Effector memory CD8-positive, alpha-beta T cell (primary cell): ENCODE measurements at regions not wholly inside any gene's neighbourhood (a gene's known extent, or its start where the extent isn't known, plus 50 kb on each side); places are given as distances from the start of the nearest gene placed in this dataset.

Experiments
- ATAC-seq: fragments of 150-1000 bp; cut with Tn5 transposase; replicated peaks from 2 replicates; pipeline ENCODE4 v1.10.0; 2021; ENCODE audit warnings: mild to moderate bottlenecking, moderate library complexity
- DNase-seq, 3 experiments: peaks; one replicate each; pipeline ENCODE4 v3.0.0; 2021
- H3K27ac Mint-ChIP-seq, 2 donors: one replicate each; pipeline ENCODE4 v1.8.0; 2022; ENCODE audit warnings: mild to moderate bottlenecking in 2 of 2, mixed read lengths in 2 of 2, moderate library complexity in 2 of 2
- H3K27me3 Mint-ChIP-seq, 2 donors: one replicate each; pipeline ENCODE4 v1.8.0; 2022; ENCODE audit warnings: mixed read lengths in 2 of 2
- H3K36me3 Mint-ChIP-seq: one replicate; pipeline ENCODE4 v1.8.0; 2022; ENCODE audit warnings: mild to moderate bottlenecking, moderate library complexity, mixed read lengths; ENCODE audit not compliant: insufficient read depth
- H3K4me1 Mint-ChIP-seq, 2 donors: one replicate each; pipeline ENCODE4 v1.8.0; 2022; ENCODE audit warnings: low read depth in 2 of 2, mixed read lengths in 2 of 2
- H3K4me3 Mint-ChIP-seq, 2 donors: one replicate each; pipeline ENCODE4 v1.8.0; 2022; ENCODE audit warnings: mild to moderate bottlenecking in 2 of 2, mixed read lengths in 2 of 2, moderate library complexity in 2 of 2
- H3K9me3 Mint-ChIP-seq, 2 donors: one replicate each; pipeline ENCODE4 v1.8.0; 2022; ENCODE audit warnings: mixed read lengths in 2 of 2

DNA sequence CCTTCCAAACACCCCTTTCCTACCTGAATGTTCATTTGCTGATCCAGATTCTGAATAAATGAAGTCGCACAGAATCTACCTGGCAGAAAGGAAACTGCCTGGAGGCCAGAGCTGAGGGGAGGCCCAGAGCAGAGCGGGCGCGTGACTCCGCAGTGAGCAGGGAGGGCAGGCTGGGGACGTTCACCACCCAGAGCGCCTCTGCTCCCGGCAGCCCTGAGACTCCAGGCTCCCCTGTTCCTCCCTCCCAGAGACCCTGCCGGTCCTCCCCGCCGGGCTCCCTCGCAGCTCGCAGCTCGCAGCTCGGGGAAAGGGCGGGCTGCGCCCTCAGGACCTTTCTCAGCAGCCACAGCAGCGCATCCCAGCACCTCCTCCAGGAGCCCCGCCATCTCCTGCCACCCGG is 176.7 kb upstream of the ZNF32 start:
- H3K27me3 Mint-ChIP-seq = peaks cover 6% of the 10 kb centered on the region in 2 donors
- peaks cover 4% of the 10 kb centered on the region for H3K36me3 Mint-ChIP-seq
- DNase-seq (no peak), ATAC-seq (no peak)
- H3K4me1 Mint-ChIP-seq = peaks cover 0 to 2% of the 10 kb centered on the region in 2 donors
- H3K9me3 Mint-ChIP-seq = no peaks in the 10 kb centered on the region
- no peak overlapping the region for H3K4me3 Mint-ChIP-seq
- H3K27ac Mint-ChIP-seq = no peak overlapping the region

- Mint-ChIP-seq H3K36me3 (peaks cover 4% of the 10 kb centered on the region), H3K27ac (peak overlapping the region in 1 of 2 donors; percentile 44), H3K9me3 (no peaks in the 10 kb centered on the region), H3K4me1 (peaks cover 0 to 2% of the 10 kb centered on the region in 2 donors), H3K4me3 (no peak overlapping the region), H3K27me3 (peaks cover 6% of the 10 kb centered on the region in 2 donors)
- ATAC-seq = no peak
- no peak for DNase-seq
These were observed 176.3 kb upstream of the ZNF32 start for GRCh38 chr10:43824934-43825333.

GRCh38 chr10:43822631-43823580 is 174.2 kb upstream of the ZNF32 start:
- DNase-seq (no peak), ATAC-seq (peak; percentile 35)
- no peak overlapping the region for H3K4me3 Mint-ChIP-seq
- H3K27me3 Mint-ChIP-seq = peaks cover 4% of the 10 kb centered on the region in 2 donors
- peaks cover 4% of the 10 kb centered on the region for H3K36me3 Mint-ChIP-seq
- H3K27ac Mint-ChIP-seq = peak overlapping the region; percentile 23 to 36
- no peaks in the 10 kb centered on the region for H3K9me3 Mint-ChIP-seq
- H3K4me1 Mint-ChIP-seq = peaks cover 7% of the 10 kb centered on the region in 2 donors

DNA sequence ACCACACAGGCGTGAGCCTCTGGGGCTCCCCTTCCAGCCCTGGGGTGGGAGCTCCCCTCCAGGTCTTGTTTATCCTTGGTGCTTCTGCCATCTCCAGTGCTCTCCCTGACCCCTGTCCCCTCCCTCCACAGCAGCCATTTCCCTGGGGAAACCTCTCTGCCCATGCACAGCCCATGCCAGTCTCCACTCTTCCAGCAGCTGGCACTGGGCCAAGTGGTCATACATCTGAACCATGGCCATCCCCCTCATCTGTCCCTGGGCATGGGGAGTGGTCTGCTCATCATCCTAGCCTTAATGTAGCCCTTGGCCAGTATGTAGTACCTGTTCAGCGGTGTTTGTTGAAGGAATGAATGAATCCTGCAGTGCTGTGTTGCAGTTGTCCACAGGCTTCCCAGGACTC is 172.4 kb upstream of the ZNF32 start:
- DNase-seq (no peak), ATAC-seq (no peak)
- no peaks in the 10 kb centered on the region for H3K36me3 Mint-ChIP-seq
- H3K27ac Mint-ChIP-seq = no peak overlapping the region
- H3K27me3 Mint-ChIP-seq = no peaks in the 10 kb centered on the region
- H3K4me3 Mint-ChIP-seq = no peak overlapping the region
- H3K4me1 Mint-ChIP-seq = peaks cover 24 to 25% of the 10 kb centered on the region in 2 donors
- H3K9me3 Mint-ChIP-seq = no peaks in the 10 kb centered on the region

DNA sequence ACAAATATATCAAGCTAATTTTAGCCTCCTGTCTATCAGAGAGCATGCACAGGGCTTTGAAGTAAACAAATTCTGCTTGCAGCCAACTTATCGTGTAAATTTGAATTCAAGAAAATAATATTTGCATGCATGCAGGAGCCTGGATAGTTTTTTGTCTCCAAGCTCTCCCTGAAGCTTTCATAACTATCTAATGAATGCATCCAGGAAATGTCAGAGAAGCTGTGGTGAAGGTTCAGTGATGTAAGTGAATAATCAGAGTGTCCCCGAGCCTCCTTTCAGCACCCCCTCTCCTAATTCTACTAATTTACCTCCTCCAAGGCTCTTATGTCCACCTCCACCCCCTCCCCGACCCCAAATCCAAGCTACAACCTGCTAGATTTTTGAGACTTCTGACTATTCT is 172.0 kb upstream of the ZNF32 start:
- ATAC-seq (no peak), DNase-seq (no peak)
- no peak overlapping the region for H3K27ac Mint-ChIP-seq
- H3K27me3 Mint-ChIP-seq = no peaks in the 10 kb centered on the region
- H3K4me1 Mint-ChIP-seq = peaks cover 28 to 29% of the 10 kb centered on the region in 2 donors
- H3K36me3 Mint-ChIP-seq = no peaks in the 10 kb centered on the region
- no peak overlapping the region for H3K4me3 Mint-ChIP-seq
- no peaks in the 10 kb centered on the region for H3K9me3 Mint-ChIP-seq

DNA sequence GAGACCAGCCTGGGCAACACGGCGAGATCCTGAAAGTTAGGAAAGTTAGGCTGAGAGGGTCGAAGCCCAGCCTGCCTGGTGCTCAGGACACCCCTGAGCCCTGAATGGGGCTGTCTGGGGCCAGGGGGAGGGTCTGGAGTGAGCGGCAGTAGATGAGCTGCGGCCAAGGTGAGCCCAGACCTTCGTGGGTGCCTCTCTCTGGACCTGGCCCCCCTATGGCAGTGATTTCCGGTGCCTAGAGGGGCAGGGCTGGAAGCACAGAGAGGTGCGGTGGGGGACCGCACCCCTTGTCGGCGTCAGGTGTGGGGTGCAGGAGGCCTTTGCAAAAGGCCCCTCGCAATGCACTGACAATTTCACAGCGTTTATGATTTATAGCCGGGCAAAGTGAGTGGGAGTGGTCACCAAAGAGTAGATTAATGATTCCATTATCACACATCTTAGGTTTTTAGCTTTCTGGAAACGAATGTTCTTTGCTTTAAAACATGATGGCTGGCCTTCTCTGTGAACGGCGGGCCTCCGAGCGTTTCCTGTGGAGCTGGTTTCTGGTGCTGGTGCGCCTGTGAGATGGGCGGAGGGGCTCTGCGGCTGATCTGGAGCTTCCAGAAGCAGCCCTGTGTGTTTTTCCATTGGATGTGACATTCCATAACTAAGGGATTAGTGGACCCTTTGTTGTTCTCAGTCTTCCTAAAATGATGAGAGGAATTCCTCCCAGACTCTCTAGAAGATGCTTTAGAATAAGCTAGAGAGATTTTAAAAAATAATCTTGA is 171.0 kb upstream of the ZNF32 start:
- no peak for DNase-seq
- no peak overlapping the region for H3K4me3 Mint-ChIP-seq
- no peaks in the 10 kb centered on the region for H3K36me3 Mint-ChIP-seq
- no peak for ATAC-seq
- peaks cover 36 to 38% of the 10 kb centered on the region in 2 donors for H3K4me1 Mint-ChIP-seq
- H3K9me3 Mint-ChIP-seq = no peaks in the 10 kb centered on the region
- H3K27ac Mint-ChIP-seq = peak overlapping the region in 1 of 2 donors; percentile 49
- no peaks in the 10 kb centered on the region for H3K27me3 Mint-ChIP-seq

- H3K27ac Mint-ChIP-seq = no peak overlapping the region
- H3K9me3 Mint-ChIP-seq = no peaks in the 10 kb centered on the region
- ATAC-seq (no peak), DNase-seq (no peak)
- no peak overlapping the region for H3K4me3 Mint-ChIP-seq
- H3K36me3 Mint-ChIP-seq = no peaks in the 10 kb centered on the region
- H3K4me1 Mint-ChIP-seq = peaks cover 36 to 41% of the 10 kb centered on the region in 2 donors
- H3K27me3 Mint-ChIP-seq = no peaks in the 10 kb centered on the region
These were observed 170.0 kb upstream of the ZNF32 start for GRCh38 chr10:43818687-43819086.

DNA sequence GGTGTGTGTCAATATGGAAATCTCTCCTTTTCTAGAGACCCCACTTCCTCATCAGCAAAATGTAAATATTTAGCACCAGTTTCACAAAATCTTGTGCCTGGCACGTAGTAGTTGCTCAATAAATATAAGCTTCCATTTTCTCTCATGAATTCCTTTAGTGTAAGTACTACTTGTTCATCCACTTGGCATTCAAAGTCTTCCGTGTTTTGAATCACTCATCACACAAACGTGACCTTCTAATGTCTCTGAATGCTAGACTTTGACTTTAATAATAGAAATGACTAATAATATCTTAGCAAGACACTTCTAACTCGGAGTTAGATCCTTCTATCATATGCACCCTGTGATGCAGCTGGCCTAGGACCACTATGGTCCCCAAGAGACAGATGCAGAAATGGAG is 168.7 kb upstream of the ZNF32 start:
- H3K27ac Mint-ChIP-seq = peak overlapping the region in 1 of 2 donors; percentile 23
- H3K27me3 Mint-ChIP-seq = no peaks in the 10 kb centered on the region
- no peaks in the 10 kb centered on the region for H3K36me3 Mint-ChIP-seq
- no peaks in the 10 kb centered on the region for H3K9me3 Mint-ChIP-seq
- DNase-seq (no peak), ATAC-seq (no peak)
- peaks cover 34 to 41% of the 10 kb centered on the region in 2 donors for H3K4me1 Mint-ChIP-seq
- no peak overlapping the region for H3K4me3 Mint-ChIP-seq

- peaks cover 2% of the 10 kb centered on the region for H3K36me3 Mint-ChIP-seq
- H3K4me1 Mint-ChIP-seq = peaks cover 34 to 41% of the 10 kb centered on the region in 2 donors
- H3K27me3 Mint-ChIP-seq = no peaks in the 10 kb centered on the region
- DNase-seq (peak; percentile 56 to 61 (median 60)), ATAC-seq (peak; percentile 99)
- peak overlapping the region; percentile 67 to 75 for H3K4me3 Mint-ChIP-seq
- H3K27ac Mint-ChIP-seq = peak overlapping the region; percentile 76 to 85
- no peaks in the 10 kb centered on the region for H3K9me3 Mint-ChIP-seq
These were observed 168.0 kb upstream of the ZNF32 start for GRCh38 chr10:43816351-43817321.

DNA sequence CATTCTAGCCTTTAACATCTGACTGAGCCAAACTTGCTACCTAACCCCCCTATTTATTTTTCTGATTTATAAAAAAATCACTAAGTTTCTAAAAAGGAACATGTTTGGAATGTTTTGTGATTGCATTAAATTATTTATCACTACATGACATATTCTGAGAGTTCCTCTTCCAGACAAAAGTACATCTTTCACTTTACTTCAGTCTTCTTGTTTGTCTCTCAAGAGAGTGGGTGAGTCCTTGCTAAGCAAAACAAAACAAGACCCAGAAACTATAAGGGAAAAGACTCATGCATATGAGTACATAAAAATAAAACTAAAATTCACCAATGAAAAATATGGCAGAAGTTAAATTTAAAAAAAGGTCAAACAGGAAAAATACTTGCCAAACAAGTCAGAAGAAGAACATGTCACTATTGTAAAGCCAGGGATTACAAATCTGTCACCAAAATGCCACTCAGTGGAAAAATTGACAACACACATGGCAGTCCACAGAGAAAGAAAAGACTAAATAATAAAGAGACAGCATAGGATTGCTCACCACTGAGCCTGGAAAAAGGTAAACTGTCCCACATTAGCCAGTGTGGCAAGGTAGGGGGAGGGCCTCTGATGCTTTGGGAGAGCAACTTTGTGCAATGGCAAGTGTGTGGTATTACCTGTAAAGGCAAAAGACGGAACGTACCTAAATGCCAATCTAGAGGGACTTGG is 166.7 kb upstream of the ZNF32 start:
- Mint-ChIP-seq H3K27me3 (no peaks in the 10 kb centered on the region), H3K9me3 (no peaks in the 10 kb centered on the region), H3K27ac (peak overlapping the region; percentile 76 to 85), H3K4me3 (peak overlapping the region; percentile 67 to 75), H3K4me1 (peaks cover 34 to 47% of the 10 kb centered on the region in 2 donors), H3K36me3 (peaks cover 2% of the 10 kb centered on the region)
- ATAC-seq (no peak), DNase-seq (no peak)

GRCh38 chr10:43814663-43815062 is 166.0 kb upstream of the ZNF32 start:
- no peak for ATAC-seq
- H3K9me3 Mint-ChIP-seq = no peaks in the 10 kb centered on the region

GRCh38 chr10:43811871-43812270 is 163.2 kb upstream of the ZNF32 start:
- peaks cover 2% of the 10 kb centered on the region for H3K36me3 Mint-ChIP-seq
- no peak overlapping the region for H3K4me3 Mint-ChIP-seq
- no peaks in the 10 kb centered on the region for H3K27me3 Mint-ChIP-seq
- no peak overlapping the region for H3K27ac Mint-ChIP-seq
- no peak for ATAC-seq
- no peaks in the 10 kb centered on the region for H3K9me3 Mint-ChIP-seq
- peaks cover 29 to 43% of the 10 kb centered on the region in 2 donors for H3K4me1 Mint-ChIP-seq
- DNase-seq = no peak

More at GRCh38 chr10:43814663-43815062, 166.0 kb upstream of the ZNF32 start:
- no peak for DNase-seq
- Mint-ChIP-seq H3K4me1 (peaks cover 34 to 47% of the 10 kb centered on the region in 2 donors), H3K27ac (peak overlapping the region in 1 of 2 donors; percentile 76), H3K27me3 (no peaks in the 10 kb centered on the region), H3K36me3 (peaks cover 2% of the 10 kb centered on the region), H3K4me3 (no peak overlapping the region)
